Stomach (tissue), 4 donors: ENCODE measurements at regions not wholly inside any gene's neighbourhood (a gene's known extent, or its start where the extent isn't known, plus 50 kb on each side); places are given as distances from the start of the nearest gene placed in this dataset.

Source experiments
- CTCF ChIP-seq, 7 experiments: fragments of 450-650 bp in 4 of 7; fragments of 200-600 bp in 3 of 7; sonication (generic) in 3 of 7; IDR thresholded peaks; one replicate each; pipeline ENCODE4 v1.5.1; 2016 to 2019; ENCODE audit warnings: antibody characterized with exemption in 7 of 7, control low read depth in 2 of 7, mild to moderate bottlenecking in 1 of 7
- EP300 ChIP-seq: sonication (generic); formaldehyde crosslinking; IDR thresholded peaks from one replicate; pipeline ENCODE4 v1.6.1; 2017; ENCODE audit warnings: antibody characterized with exemption
- POLR2A ChIP-seq, 4 donors: fragments of 450-650 bp; IDR thresholded peaks; one replicate each; pipeline ENCODE4 v1.6.1; 2016; ENCODE audit warnings: antibody characterized with exemption in 4 of 4, control low read depth in 2 of 4, mild to moderate bottlenecking in 1 of 4, moderate library complexity in 1 of 4
- POLR2AphosphoS5 ChIP-seq, 3 donors: sonication (generic); formaldehyde crosslinking; IDR thresholded peaks; one replicate each; pipeline ENCODE4 v1.6.1; 2016; ENCODE audit warnings: antibody characterized with exemption in 3 of 3

DNA sequence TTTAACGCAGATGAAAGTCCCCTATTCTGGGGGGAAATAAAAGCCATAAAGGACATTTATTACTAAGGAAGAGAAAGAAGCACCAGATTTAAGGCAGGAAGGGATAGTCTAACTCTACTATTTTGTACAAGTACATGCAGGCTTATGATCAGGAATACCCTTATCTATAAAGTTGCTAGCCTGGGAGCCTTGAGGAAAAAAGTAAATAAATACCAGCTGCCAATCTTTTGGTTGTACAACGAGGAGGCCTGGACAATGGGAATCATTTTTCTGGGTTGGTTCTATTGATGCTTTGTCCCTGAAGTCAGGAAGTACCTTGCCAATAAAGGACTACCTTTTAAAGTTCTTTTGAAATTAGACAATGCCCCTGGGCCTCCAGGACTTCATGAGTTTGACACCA, 367.8 kb downstream of the LMO4 start:
- TF ChIP-seq CTCF (IDR thresholded peaks at IDR 0.05), result no peak
- no peak for TF ChIP-seq POLR2A (IDR thresholded peaks at IDR 0.05)
- no peak for TF ChIP-seq EP300
- TF ChIP-seq POLR2AphosphoS5 (IDR thresholded peaks at IDR 0.05), result no peak
